ENCODE measurements at regions not wholly inside any gene's neighbourhood (a gene's known extent, or its start where the extent isn't known, plus 50 kb on each side); places are given as distances from the start of the nearest gene placed in this dataset.

GRCh38 chr18:40925071-40925541 lies 1029.9 kb upstream of the PIK3C3 start:
- no peak for TF ChIP-seq CTCF (conservative IDR thresholded peaks at IDR 0.05; ENCODE audit: control insufficient read depth, insufficient read depth, low read depth, low read length)
- no peak overlapping the region for H3K4me3 ChIP-seq (ENCODE audit: control insufficient read depth, low read depth, low read length)

GRCh38 chr18:40921845-40922629 lies 1033.0 kb upstream of the PIK3C3 start:
- no peak for DNase-seq (ENCODE audit: low read depth)
- no peak for TF ChIP-seq CTCF (conservative IDR thresholded peaks at IDR 0.05; ENCODE audit: control insufficient read depth, insufficient read depth, low read depth, low read length)
- H3K4me3 ChIP-seq (ENCODE audit: control insufficient read depth, low read depth, low read length) = no peak overlapping the region

More at GRCh38 chr18:40925071-40925541, 1029.9 kb upstream of the PIK3C3 start:
- no peak for DNase-seq (ENCODE audit: low read depth)

- peak; percentile 43 for DNase-seq (ENCODE audit: low read depth)
- TF ChIP-seq CTCF (conservative IDR thresholded peaks at IDR 0.05; ENCODE audit: control insufficient read depth, insufficient read depth, low read depth, low read length) = no peak
- H3K4me3 ChIP-seq (ENCODE audit: control insufficient read depth, low read depth, low read length) = no peak overlapping the region
Measured at GRCh38 chr18:40917056-40917455, 1038.0 kb upstream of the PIK3C3 start.

- no peak for TF ChIP-seq CTCF (conservative IDR thresholded peaks at IDR 0.05; ENCODE audit: control insufficient read depth, insufficient read depth, low read depth, low read length)
- no peak for DNase-seq (ENCODE audit: low read depth)
- no peak overlapping the region for H3K4me3 ChIP-seq (ENCODE audit: control insufficient read depth, low read depth, low read length)
Measured at GRCh38 chr18:40915724-40916123, 1039.3 kb upstream of the PIK3C3 start.

- H3K4me3 ChIP-seq (ENCODE audit: control insufficient read depth, low read depth, low read length) = no peak overlapping the region
- TF ChIP-seq CTCF (conservative IDR thresholded peaks at IDR 0.05; ENCODE audit: control insufficient read depth, insufficient read depth, low read depth, low read length) = no peak
- DNase-seq (ENCODE audit: low read depth) = peak; percentile 74
Measured at GRCh38 chr18:40911582-40912254, 1043.3 kb upstream of the PIK3C3 start.

GRCh38 chr18:40911041-40911440 lies 1044.0 kb upstream of the PIK3C3 start:
- H3K4me3 ChIP-seq (ENCODE audit: control insufficient read depth, low read depth, low read length) = no peak overlapping the region

More at GRCh38 chr18:40911041-40911440, 1044.0 kb upstream of the PIK3C3 start:
- DNase-seq (ENCODE audit: low read depth) = no peak
- TF ChIP-seq CTCF (conservative IDR thresholded peaks at IDR 0.05; ENCODE audit: control insufficient read depth, insufficient read depth, low read depth, low read length) = no peak

All from fibroblast of mammary gland (primary cell).